ENCODE measurements at regions not wholly inside any gene's neighbourhood (a gene's known extent, or its start where the extent isn't known, plus 50 kb on each side); places are given as distances from the start of the nearest gene placed in this dataset.
"Not testable (repeated sequence)": the region's sequence is repeated elsewhere in the genome, so short reads cannot be mapped to it uniquely, and the experiment has no call there.

- Histone ChIP-seq H2BK5ac (ENCODE audit: low read length) (no peak overlapping the region), H3K4me3 (ENCODE audit: low read length in 2 of 2) (no peak overlapping the region), H2AFZ (ENCODE audit: low read length) (no peak overlapping the region), H3K4me1 (ENCODE audit: control insufficient read depth in 2 of 2, insufficient read depth in 1 of 2, low read depth in 1 of 2, low read length in 2 of 2) (no peaks in the 10 kb centered on the region), H4K8ac (ENCODE audit: low read depth, low read length) (no peak overlapping the region), H2BK15ac (ENCODE audit: low read length) (no peak overlapping the region), H2BK12ac (ENCODE audit: low read length) (no peak overlapping the region), H3K4me2 (ENCODE audit: insufficient read depth, low read length, poor library complexity, severe bottlenecking) (no peak overlapping the region), H3K18ac (ENCODE audit: low read length) (no peak overlapping the region), H3K9me3 (replicated peaks in 1 of 2; ENCODE audit: control insufficient read depth in 2 of 2, insufficient read depth in 1 of 2, low read depth in 1 of 2, low read length in 2 of 2) (no peaks in the 10 kb centered on the region), H3K14ac (ENCODE audit: low read length) (no peak overlapping the region), H3K23ac (ENCODE audit: low read depth, low read length, poor library complexity) (no peak overlapping the region), H4K91ac (ENCODE audit: low read depth, low read length, poor library complexity) (no peak overlapping the region), H3K9ac (ENCODE audit: low read depth, low read length, poor library complexity) (no peak overlapping the region), H3K79me1 (ENCODE audit: low read depth, low read length) (no peaks in the 10 kb centered on the region), H2AK5ac (ENCODE audit: low read depth, low read length) (no peak overlapping the region), H2BK120ac (ENCODE audit: low read depth, low read length) (no peak overlapping the region), H3K27me3 (ENCODE audit: control insufficient read depth in 3 of 3, insufficient read depth in 3 of 3, low read depth in 1 of 3, low read length in 3 of 3) (peaks cover 0 to 5% (median 0%) of the 10 kb centered on the region in 3 experiments), H3K27ac (replicated peaks; ENCODE audit: low read length) (no peak overlapping the region), H3K36me3 (replicated peaks in 1 of 2; ENCODE audit: control insufficient read depth in 2 of 2, insufficient read depth in 2 of 2, low read length in 2 of 2) (no peaks in the 10 kb centered on the region), H3K4ac (ENCODE audit: low read length) (no peak overlapping the region)
- DNase-seq (ENCODE audit: low spot score), result no peak
- WGBS, 2 donors (ENCODE audit: extremely low coverage in 2 of 2, insufficient read length in 2 of 2, insufficient replicate concordance in 1 of 2), result no CpG with 5 or more reads among the region's 4 CpGs
Measured at GRCh38 chr2:217588266-217588665, 414.5 kb downstream of the TNS1 start.

GRCh38 chr2:217585362-217585761, 417.4 kb downstream of the TNS1 start:
- Histone ChIP-seq H3K36me3 (replicated peaks in 1 of 2; ENCODE audit: control insufficient read depth in 2 of 2, insufficient read depth in 2 of 2, low read length in 2 of 2) (no peaks in the 10 kb centered on the region), H3K23ac (ENCODE audit: low read depth, low read length, poor library complexity) (no peak overlapping the region), H3K9ac (ENCODE audit: low read depth, low read length, poor library complexity) (no peak overlapping the region), H3K4me3 (ENCODE audit: low read length in 2 of 2) (no peak overlapping the region), H2AFZ (ENCODE audit: low read length) (no peak overlapping the region), H2BK12ac (ENCODE audit: low read length) (no peak overlapping the region), H2BK5ac (ENCODE audit: low read length) (no peak overlapping the region), H3K27me3 (ENCODE audit: control insufficient read depth in 3 of 3, insufficient read depth in 3 of 3, low read depth in 1 of 3, low read length in 3 of 3) (peaks cover 0 to 5% (median 0%) of the 10 kb centered on the region in 3 experiments), H3K14ac (ENCODE audit: low read length) (no peak overlapping the region), H3K4me2 (ENCODE audit: insufficient read depth, low read length, poor library complexity, severe bottlenecking) (no peak overlapping the region), H4K8ac (ENCODE audit: low read depth, low read length) (no peak overlapping the region), H3K4me1 (ENCODE audit: control insufficient read depth in 2 of 2, insufficient read depth in 1 of 2, low read depth in 1 of 2, low read length in 2 of 2) (peaks cover 0 to 2% of the 10 kb centered on the region in 2 donors), H2BK120ac (ENCODE audit: low read depth, low read length) (no peak overlapping the region), H4K91ac (ENCODE audit: low read depth, low read length, poor library complexity) (no peak overlapping the region), H2AK5ac (ENCODE audit: low read depth, low read length) (no peak overlapping the region), H3K27ac (replicated peaks; ENCODE audit: low read length) (no peak overlapping the region), H3K18ac (ENCODE audit: low read length) (no peak overlapping the region), H3K4ac (ENCODE audit: low read length) (no peak overlapping the region), H2BK15ac (ENCODE audit: low read length) (no peak overlapping the region), H3K79me1 (ENCODE audit: low read depth, low read length) (no peaks in the 10 kb centered on the region), H3K9me3 (replicated peaks in 1 of 2; ENCODE audit: control insufficient read depth in 2 of 2, insufficient read depth in 1 of 2, low read depth in 1 of 2, low read length in 2 of 2) (no peaks in the 10 kb centered on the region)
- DNase-seq (ENCODE audit: low spot score), result no peak
- WGBS, 2 donors (ENCODE audit: extremely low coverage in 2 of 2, insufficient read length in 2 of 2, insufficient replicate concordance in 1 of 2), result no CpG with 5 or more reads among the region's 3 CpGs

GRCh38 chr2:217580407-217580806, 422.4 kb downstream of the TNS1 start:
- not testable (repeated sequence) for H3K27ac ChIP-seq (replicated peaks; ENCODE audit: low read length); H2AFZ ChIP-seq (ENCODE audit: low read length); H2BK12ac ChIP-seq (ENCODE audit: low read length); H3K4ac ChIP-seq (ENCODE audit: low read length); H3K27me3 ChIP-seq (ENCODE audit: control insufficient read depth in 3 of 3, insufficient read depth in 3 of 3, low read depth in 1 of 3, low read length in 3 of 3); H2BK120ac ChIP-seq (ENCODE audit: low read depth, low read length); H3K9me3 ChIP-seq (replicated peaks in 1 of 2; ENCODE audit: control insufficient read depth in 2 of 2, insufficient read depth in 1 of 2, low read depth in 1 of 2, low read length in 2 of 2); H3K36me3 ChIP-seq (replicated peaks in 1 of 2; ENCODE audit: control insufficient read depth in 2 of 2, insufficient read depth in 2 of 2, low read length in 2 of 2); H3K79me1 ChIP-seq (ENCODE audit: low read depth, low read length); H2BK5ac ChIP-seq (ENCODE audit: low read length); DNase-seq (ENCODE audit: low spot score); H3K23ac ChIP-seq (ENCODE audit: low read depth, low read length, poor library complexity); H3K4me3 ChIP-seq (ENCODE audit: low read length in 2 of 2); H4K8ac ChIP-seq (ENCODE audit: low read depth, low read length); H3K18ac ChIP-seq (ENCODE audit: low read length); H4K91ac ChIP-seq (ENCODE audit: low read depth, low read length, poor library complexity); H3K4me1 ChIP-seq (ENCODE audit: control insufficient read depth in 2 of 2, insufficient read depth in 1 of 2, low read depth in 1 of 2, low read length in 2 of 2); H3K4me2 ChIP-seq (ENCODE audit: insufficient read depth, low read length, poor library complexity, severe bottlenecking); H2AK5ac ChIP-seq (ENCODE audit: low read depth, low read length); H2BK15ac ChIP-seq (ENCODE audit: low read length); H3K14ac ChIP-seq (ENCODE audit: low read length); H3K9ac ChIP-seq (ENCODE audit: low read depth, low read length, poor library complexity)
- no CpG with 5 or more reads among the region's 1 CpG for WGBS, 2 donors (ENCODE audit: extremely low coverage in 2 of 2, insufficient read length in 2 of 2, insufficient replicate concordance in 1 of 2)

GRCh38 chr2:217573571-217573970, 429.2 kb downstream of the TNS1 start:
- no CpG with 5 or more reads among the region's 3 CpGs for WGBS, 2 donors (ENCODE audit: extremely low coverage in 2 of 2, insufficient read length in 2 of 2, insufficient replicate concordance in 1 of 2)
- Histone ChIP-seq H4K91ac (ENCODE audit: low read depth, low read length, poor library complexity) (no peak overlapping the region), H2BK5ac (ENCODE audit: low read length) (no peak overlapping the region), H3K36me3 (replicated peaks in 1 of 2; ENCODE audit: control insufficient read depth in 2 of 2, insufficient read depth in 2 of 2, low read length in 2 of 2) (no peaks in the 10 kb centered on the region), H3K27ac (replicated peaks; ENCODE audit: low read length) (no peak overlapping the region), H3K9me3 (replicated peaks in 1 of 2; ENCODE audit: control insufficient read depth in 2 of 2, insufficient read depth in 1 of 2, low read depth in 1 of 2, low read length in 2 of 2) (no peaks in the 10 kb centered on the region), H2BK12ac (ENCODE audit: low read length) (no peak overlapping the region), H3K4me3 (ENCODE audit: low read length in 2 of 2) (no peak overlapping the region), H3K9ac (ENCODE audit: low read depth, low read length, poor library complexity) (no peak overlapping the region), H2BK120ac (ENCODE audit: low read depth, low read length) (no peak overlapping the region), H2BK15ac (ENCODE audit: low read length) (no peak overlapping the region), H3K18ac (ENCODE audit: low read length) (no peak overlapping the region), H3K79me1 (ENCODE audit: low read depth, low read length) (no peaks in the 10 kb centered on the region), H3K27me3 (ENCODE audit: control insufficient read depth in 3 of 3, insufficient read depth in 3 of 3, low read depth in 1 of 3, low read length in 3 of 3) (no peaks in the 10 kb centered on the region), H3K4ac (ENCODE audit: low read length) (no peak overlapping the region), H3K4me1 (ENCODE audit: control insufficient read depth in 2 of 2, insufficient read depth in 1 of 2, low read depth in 1 of 2, low read length in 2 of 2) (no peaks in the 10 kb centered on the region), H4K8ac (ENCODE audit: low read depth, low read length) (no peak overlapping the region), H2AK5ac (ENCODE audit: low read depth, low read length) (no peak overlapping the region), H3K14ac (ENCODE audit: low read length) (no peak overlapping the region), H3K23ac (ENCODE audit: low read depth, low read length, poor library complexity) (no peak overlapping the region), H2AFZ (ENCODE audit: low read length) (no peak overlapping the region), H3K4me2 (ENCODE audit: insufficient read depth, low read length, poor library complexity, severe bottlenecking) (no peak overlapping the region)
- DNase-seq (ENCODE audit: low spot score), result no peak

Measured in neuronal stem cell (in vitro differentiated cells).